WERI-Rb-1 (cell line): ENCODE measurements at regions not wholly inside any gene's neighbourhood (a gene's known extent, or its start where the extent isn't known, plus 50 kb on each side); places are given as distances from the start of the nearest gene placed in this dataset.
A peak's percentile ranks its signal among the peaks of the same experiment; 100 is the strongest.

Source experiments
- DNase-seq: peaks from one replicate; pipeline ENCODE4 v3.0.0-alpha.2; 2020
- H3K27ac ChIP-seq: fragments of 250-450 bp; sonication (Bioruptor Pico); 2 replicates; pipeline ENCODE4 v1.5.1; 2020; ENCODE audit warnings: mild to moderate bottlenecking, moderate library complexity
- H3K27me3 ChIP-seq: fragments of 250-450 bp; sonication (Bioruptor Pico); 2 replicates; pipeline ENCODE4 v1.5.1; 2021; ENCODE audit warnings: mild to moderate bottlenecking, low read depth, moderate library complexity; ENCODE audit not compliant: insufficient read depth, severe bottlenecking
- H3K36me3 ChIP-seq: fragments of 250-450 bp; sonication (Bioruptor Pico); 2 replicates; pipeline ENCODE4 v1.5.1; 2020; ENCODE audit warnings: mild to moderate bottlenecking, moderate library complexity
- H3K4me3 ChIP-seq: 2 replicates; pipeline ENCODE4 v1.5.1; 2011; ENCODE audit warnings: low read depth, mild to moderate bottlenecking, control low read depth, low read length
- H3K9me3 ChIP-seq: fragments of 250-450 bp; sonication (Bioruptor Pico); 2 replicates; pipeline ENCODE4 v1.5.1; 2021; ENCODE audit warnings: mild to moderate bottlenecking, moderate library complexity; ENCODE audit not compliant: severe bottlenecking
- CTCF ChIP-seq: IDR thresholded peaks from 2 replicates; pipeline ENCODE4 v1.5.1; 2011; ENCODE audit warnings: low read depth, mild to moderate bottlenecking, control low read depth, inconsistent platforms, low read length

DNA sequence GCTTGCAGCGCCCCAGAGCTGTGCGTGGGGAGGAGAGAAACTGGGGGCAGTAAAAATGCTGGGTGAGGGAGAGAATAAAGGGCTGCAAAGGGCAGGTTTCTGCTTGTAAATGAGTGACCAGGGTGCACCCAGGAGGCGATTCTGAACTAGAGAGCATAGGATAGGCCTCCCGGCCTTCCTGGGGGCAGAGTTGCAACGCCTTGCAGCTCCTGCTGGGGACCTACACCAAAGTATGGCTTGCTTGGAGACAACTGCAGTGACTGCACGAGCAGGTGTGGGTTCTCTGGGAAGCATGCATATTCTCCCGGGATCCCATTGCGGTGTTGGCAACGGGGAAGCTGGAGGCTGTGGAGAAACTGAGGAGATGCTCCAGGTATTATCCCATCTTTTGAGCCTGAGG lies 111.6 kb upstream of the SPACA1 start:
- no peak for TF ChIP-seq CTCF
- Histone ChIP-seq H3K36me3 (no peaks in the 10 kb centered on the region), H3K4me3 (no peak overlapping the region), H3K27me3 (no peaks in the 10 kb centered on the region), H3K9me3 (no peaks in the 10 kb centered on the region), H3K27ac (no peak overlapping the region)
- DNase-seq: no peak

GRCh38 chr6:87935196-87935595 lies 112.4 kb upstream of the SPACA1 start:
- Histone ChIP-seq H3K27ac (no peak overlapping the region), H3K4me3 (no peak overlapping the region), H3K9me3 (no peaks in the 10 kb centered on the region), H3K36me3 (no peaks in the 10 kb centered on the region), H3K27me3 (no peaks in the 10 kb centered on the region)
- TF ChIP-seq CTCF: no peak
- no peak for DNase-seq

- no peak overlapping the region for H3K4me3 ChIP-seq
- H3K9me3 ChIP-seq: no peaks in the 10 kb centered on the region
- no peaks in the 10 kb centered on the region for H3K36me3 ChIP-seq
- no peak for DNase-seq
- no peaks in the 10 kb centered on the region for H3K27me3 ChIP-seq
- H3K27ac ChIP-seq: no peak overlapping the region
- TF ChIP-seq CTCF: no peak
Measured at GRCh38 chr6:87932361-87932760, 115.3 kb upstream of the SPACA1 start.

GRCh38 chr6:87929843-87930288 lies 117.8 kb upstream of the SPACA1 start:
- peak; percentile 89 for DNase-seq
- H3K4me3 ChIP-seq: no peak overlapping the region
- no peaks in the 10 kb centered on the region for H3K36me3 ChIP-seq
- no peaks in the 10 kb centered on the region for H3K9me3 ChIP-seq
- H3K27me3 ChIP-seq: no peaks in the 10 kb centered on the region
- no peak overlapping the region for H3K27ac ChIP-seq
- TF ChIP-seq CTCF: peak; percentile 92

DNA sequence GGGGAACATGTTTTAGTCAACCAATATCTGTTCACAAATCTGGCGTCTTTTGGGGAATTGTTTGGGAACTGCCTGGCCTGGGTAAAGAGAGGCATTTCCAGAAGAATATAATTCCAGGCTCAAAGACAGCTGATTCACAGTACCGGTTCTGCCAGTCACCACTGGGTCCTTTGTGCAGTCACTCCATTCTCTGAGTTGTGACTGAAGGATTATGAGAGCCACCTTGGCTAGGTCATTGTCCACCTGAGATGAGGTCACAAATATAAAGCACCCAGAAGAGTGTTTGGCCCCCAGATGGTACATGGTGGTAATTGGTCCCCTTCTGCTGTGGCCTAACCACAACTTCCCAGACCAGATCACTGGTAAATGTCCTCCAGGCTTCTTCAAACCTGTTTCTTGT lies 121.0 kb upstream of the SPACA1 start:
- H3K27ac ChIP-seq: no peak overlapping the region
- DNase-seq: no peak
- no peaks in the 10 kb centered on the region for H3K9me3 ChIP-seq
- no peak overlapping the region for H3K4me3 ChIP-seq
- TF ChIP-seq CTCF: no peak
- no peaks in the 10 kb centered on the region for H3K36me3 ChIP-seq
- H3K27me3 ChIP-seq: no peaks in the 10 kb centered on the region

DNA sequence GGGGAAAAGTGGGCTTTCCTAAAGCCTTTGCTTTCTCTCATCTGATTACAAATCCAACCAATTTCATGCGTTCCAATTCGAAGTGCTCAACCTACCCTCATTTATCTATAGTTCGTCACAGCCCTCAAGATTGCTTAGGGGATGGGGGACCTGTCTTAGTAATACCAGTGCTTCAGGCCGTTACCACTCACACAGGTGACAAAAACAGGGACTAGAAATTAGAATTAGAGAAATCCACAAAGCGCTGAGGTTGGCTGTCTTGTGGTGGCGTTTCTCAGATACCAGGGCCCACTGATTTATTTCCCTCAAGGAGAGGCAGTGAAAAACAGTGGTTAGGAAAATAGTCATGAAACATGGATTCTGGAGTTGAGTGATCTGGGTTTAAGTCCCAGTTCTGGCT lies 121.6 kb upstream of the SPACA1 start:
- Histone ChIP-seq H3K4me3 (no peak overlapping the region), H3K9me3 (no peaks in the 10 kb centered on the region), H3K36me3 (no peaks in the 10 kb centered on the region), H3K27me3 (no peaks in the 10 kb centered on the region), H3K27ac (no peak overlapping the region)
- no peak for DNase-seq
- TF ChIP-seq CTCF: no peak
